ENCODE measurements at regions not wholly inside any gene's neighbourhood (a gene's known extent, or its start where the extent isn't known, plus 50 kb on each side); places are given as distances from the start of the nearest gene placed in this dataset.

DNA sequence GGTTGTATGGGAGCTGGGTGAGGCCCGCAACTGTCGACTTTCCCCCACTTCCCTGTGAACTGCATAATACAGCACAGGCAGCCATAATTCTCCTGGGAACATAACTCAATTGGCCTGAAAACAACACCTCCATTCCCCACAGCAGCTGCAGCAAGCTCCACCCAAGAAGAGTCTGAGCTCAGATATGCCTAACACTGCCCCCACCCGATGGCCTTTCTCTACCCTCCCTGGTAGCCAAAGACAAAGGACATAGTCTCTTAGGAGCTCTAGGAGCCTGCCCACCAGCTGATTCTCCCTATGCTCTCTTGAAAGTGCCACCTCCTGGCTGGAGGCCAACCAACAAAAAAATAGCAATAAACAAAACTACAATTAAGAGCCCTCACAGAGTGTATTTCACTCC, 542.7 kb upstream of the LMO3 start:
- intact Hi-C loops (cut with DNase I; ENCODE audit: low total_unique reads): no loop called here

GRCh38 chr12:17142856-17143255, 536.9 kb upstream of the LMO3 start:
- no peak overlapping the region for H3K27ac ChIP-seq
- no peak overlapping the region for H3K4me3 ChIP-seq
- no peak for DNase-seq
- H3K27me3 ChIP-seq: no peaks in the 10 kb centered on the region
- in situ Hi-C loops (cut with MboI; ENCODE audit: low pct_ligation_motif_present in 1 of 4, low pct_unique_long_range_greater_than_20kb in 1 of 4, low sequenced_read_pairs in 3 of 4): no loop called here
- H3K9me3 ChIP-seq: no peaks in the 10 kb centered on the region
- H3K36me3 ChIP-seq: no peaks in the 10 kb centered on the region
- WGBS, 2 donors (ENCODE audit: low coverage in 1 of 2): 39 to 54% methylated on average over 2 of the region's 2 CpGs
- intact Hi-C loops (cut with DNase I; ENCODE audit: low total_unique reads): no loop called here
- TF ChIP-seq POLR2AphosphoS5 (IDR thresholded peaks at IDR 0.05) (no peak), EP300 (IDR thresholded peaks at IDR 0.05; ENCODE audit: low read depth) (no peak)
- H3K4me1 ChIP-seq: no peaks in the 10 kb centered on the region

More for the DNA sequence above, 542.7 kb upstream of the LMO3 start:
- no peak for DNase-seq
- no peak for TF ChIP-seq EP300 (IDR thresholded peaks at IDR 0.05; ENCODE audit: low read depth)
- TF ChIP-seq CTCF (IDR thresholded peaks at IDR 0.05): no peak
- TF ChIP-seq POLR2A (IDR thresholded peaks at IDR 0.05): no peak
- TF ChIP-seq POLR2AphosphoS5 (IDR thresholded peaks at IDR 0.05): no peak
- in situ Hi-C loops (cut with MboI; ENCODE audit: low pct_ligation_motif_present in 1 of 4, low pct_unique_long_range_greater_than_20kb in 1 of 4, low sequenced_read_pairs in 3 of 4): no loop called here
- Histone ChIP-seq H3K4me1 (no peaks in the 10 kb centered on the region), H3K27ac (no peak overlapping the region), H3K27me3 (no peaks in the 10 kb centered on the region), H3K4me3 (no peak overlapping the region), H3K9me3 (no peaks in the 10 kb centered on the region), H3K36me3 (no peaks in the 10 kb centered on the region)
- WGBS, 2 donors (ENCODE audit: low coverage in 1 of 2): 93% methylated on average over 3 of the region's 3 CpGs; no CpG with 5 or more reads in 1 of the 2 donors

- Histone ChIP-seq H3K4me1 (no peaks in the 10 kb centered on the region), H3K36me3 (no peaks in the 10 kb centered on the region), H3K27ac (no peak overlapping the region), H3K27me3 (no peaks in the 10 kb centered on the region), H3K9me3 (no peaks in the 10 kb centered on the region), H3K4me3 (no peak overlapping the region)
- in situ Hi-C loops (cut with MboI; ENCODE audit: low pct_ligation_motif_present in 1 of 4, low pct_unique_long_range_greater_than_20kb in 1 of 4, low sequenced_read_pairs in 3 of 4) (no loop called here), intact Hi-C loops (cut with DNase I; ENCODE audit: low total_unique reads) (no loop called here)
- TF ChIP-seq POLR2A (IDR thresholded peaks at IDR 0.05): no peak
- no peak for TF ChIP-seq POLR2AphosphoS5 (IDR thresholded peaks at IDR 0.05)
- TF ChIP-seq EP300 (IDR thresholded peaks at IDR 0.05; ENCODE audit: low read depth): no peak
- WGBS, 2 donors (ENCODE audit: low coverage in 1 of 2): 48 to 73% methylated on average over 2 of the region's 2 CpGs
- no peak for DNase-seq
Observed at GRCh38 chr12:17139931-17140330, 534.0 kb upstream of the LMO3 start.

DNA sequence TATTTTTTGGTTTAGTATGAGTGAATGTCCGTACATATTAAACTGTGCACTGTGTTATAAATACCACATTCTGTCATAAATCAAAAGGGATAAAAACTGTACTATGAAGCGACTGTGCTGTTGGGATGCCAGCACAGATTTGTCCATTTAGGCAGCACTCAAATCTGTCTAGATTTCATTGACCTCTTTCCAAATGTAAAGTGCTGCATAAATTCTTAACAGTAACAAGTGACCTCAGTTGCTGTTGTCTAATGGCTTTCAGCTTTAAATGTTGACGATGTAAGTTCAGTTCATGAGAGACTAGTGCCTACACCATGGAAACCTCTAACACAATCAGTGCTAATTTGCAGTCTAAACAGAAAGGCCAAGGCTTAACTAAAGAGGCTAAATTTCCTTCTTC, 531.4 kb upstream of the LMO3 start:
- TF ChIP-seq POLR2A (IDR thresholded peaks at IDR 0.05): no peak
- no peak for TF ChIP-seq POLR2AphosphoS5 (IDR thresholded peaks at IDR 0.05)
- TF ChIP-seq CTCF (IDR thresholded peaks at IDR 0.05): no peak
- no peak for TF ChIP-seq EP300 (IDR thresholded peaks at IDR 0.05; ENCODE audit: low read depth)
- Histone ChIP-seq H3K9me3 (no peaks in the 10 kb centered on the region), H3K36me3 (no peaks in the 10 kb centered on the region), H3K27ac (no peak overlapping the region), H3K27me3 (no peaks in the 10 kb centered on the region), H3K4me1 (no peaks in the 10 kb centered on the region), H3K4me3 (no peak overlapping the region)
- intact Hi-C loops (cut with DNase I; ENCODE audit: low total_unique reads): no loop called here
- in situ Hi-C loops (cut with MboI; ENCODE audit: low pct_ligation_motif_present in 1 of 4, low pct_unique_long_range_greater_than_20kb in 1 of 4, low sequenced_read_pairs in 3 of 4): no loop called here
- 28 to 42% methylated on average over 3 of the region's 3 CpGs for WGBS, 2 donors (ENCODE audit: low coverage in 1 of 2)
- DNase-seq: no peak

DNA sequence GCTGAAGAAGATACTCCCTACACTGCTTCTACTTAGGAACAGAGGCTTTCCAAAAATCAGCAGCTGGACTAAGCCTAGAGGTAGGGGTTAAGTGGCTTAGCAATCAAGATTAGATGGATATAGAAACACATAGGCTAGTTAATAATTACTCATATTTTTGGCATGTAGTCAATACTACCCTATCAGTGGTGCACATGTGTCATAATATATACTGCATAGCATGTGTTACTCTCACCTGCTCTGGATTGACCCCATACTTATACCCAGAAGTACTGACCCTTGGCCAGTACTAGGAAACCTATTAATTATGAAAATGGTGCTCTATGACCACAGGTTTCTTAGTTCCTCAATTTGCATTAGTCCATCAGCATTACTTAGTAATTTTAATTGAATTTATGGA, 528.4 kb upstream of the LMO3 start:
- Histone ChIP-seq H3K27ac (no peak overlapping the region), H3K4me3 (no peak overlapping the region), H3K36me3 (no peaks in the 10 kb centered on the region), H3K9me3 (no peaks in the 10 kb centered on the region), H3K27me3 (no peaks in the 10 kb centered on the region), H3K4me1 (no peaks in the 10 kb centered on the region)
- no peak for DNase-seq
- in situ Hi-C loops (cut with MboI; ENCODE audit: low pct_ligation_motif_present in 1 of 4, low pct_unique_long_range_greater_than_20kb in 1 of 4, low sequenced_read_pairs in 3 of 4): no loop called here
- TF ChIP-seq EP300 (IDR thresholded peaks at IDR 0.05; ENCODE audit: low read depth) (no peak), POLR2AphosphoS5 (IDR thresholded peaks at IDR 0.05) (no peak), POLR2A (IDR thresholded peaks at IDR 0.05) (no peak), CTCF (IDR thresholded peaks at IDR 0.05) (no peak)
- intact Hi-C loops (cut with DNase I; ENCODE audit: low total_unique reads): no loop called here

Measured in transverse colon (tissue), 4 donors.